GM23338 (cell line): ENCODE measurements at regions not wholly inside any gene's neighbourhood (a gene's known extent, or its start where the extent isn't known, plus 50 kb on each side); places are given as distances from the start of the nearest gene placed in this dataset.

ENCODE experiments used
- EZH2phosphoT487 ChIP-seq: fragments of 200-600 bp; sonication (generic); IDR thresholded peaks from one replicate; pipeline ENCODE4 v1.8.1; 2018; ENCODE audit warnings: antibody characterized with exemption; ENCODE audit not compliant: unreplicated experiment
- JUNB ChIP-seq: IDR thresholded peaks from one replicate; pipeline ENCODE4 v1.6.1; 2016; ENCODE audit warnings: antibody characterized with exemption; ENCODE audit not compliant: unreplicated experiment
- POLR2AphosphoS5 ChIP-seq: IDR thresholded peaks from 2 replicates; pipeline ENCODE4 v1.6.1; 2016; ENCODE audit warnings: antibody characterized with exemption, low read depth
- TF ChIP-seq, protein P1 (sequence below), 2 experiments: fragments of 200-600 bp in 1 of 2; sonication (generic) in 1 of 2; conservative IDR thresholded peaks; 2 replicates each; pipeline versions ENCODE4 v1.5.1 to v1.6.1; 2016 to 2017; ENCODE audit warnings: antibody characterized with exemption in 2 of 2, low read depth in 2 of 2, mild to moderate bottlenecking in 2 of 2, moderate library complexity in 1 of 2
- TF ChIP-seq, protein P2 (sequence below): IDR thresholded peaks from 2 replicates; pipeline ENCODE4 v1.6.1; 2016; ENCODE audit warnings: antibody characterized with exemption

DNA sequence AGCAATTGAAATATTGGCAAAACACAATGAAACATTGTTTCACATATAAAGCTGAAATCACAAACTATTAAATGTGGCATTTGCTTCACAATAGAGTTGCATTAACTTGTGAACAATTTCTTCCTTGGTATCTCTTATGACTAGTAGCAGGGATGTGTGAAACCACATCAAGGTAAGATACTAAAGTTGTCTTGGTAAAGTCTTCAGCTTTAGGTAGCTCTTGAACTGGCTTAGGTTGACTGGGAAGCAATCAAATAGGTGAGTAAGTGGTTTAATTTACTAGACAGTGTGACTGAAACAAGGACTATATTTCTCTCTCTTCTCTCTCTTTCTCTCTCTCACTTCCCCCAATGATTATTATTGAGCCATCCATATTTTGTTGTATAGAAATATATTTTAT, 141.5 kb upstream of the KCNK2 start:
- TF ChIP-seq, protein P1, sequence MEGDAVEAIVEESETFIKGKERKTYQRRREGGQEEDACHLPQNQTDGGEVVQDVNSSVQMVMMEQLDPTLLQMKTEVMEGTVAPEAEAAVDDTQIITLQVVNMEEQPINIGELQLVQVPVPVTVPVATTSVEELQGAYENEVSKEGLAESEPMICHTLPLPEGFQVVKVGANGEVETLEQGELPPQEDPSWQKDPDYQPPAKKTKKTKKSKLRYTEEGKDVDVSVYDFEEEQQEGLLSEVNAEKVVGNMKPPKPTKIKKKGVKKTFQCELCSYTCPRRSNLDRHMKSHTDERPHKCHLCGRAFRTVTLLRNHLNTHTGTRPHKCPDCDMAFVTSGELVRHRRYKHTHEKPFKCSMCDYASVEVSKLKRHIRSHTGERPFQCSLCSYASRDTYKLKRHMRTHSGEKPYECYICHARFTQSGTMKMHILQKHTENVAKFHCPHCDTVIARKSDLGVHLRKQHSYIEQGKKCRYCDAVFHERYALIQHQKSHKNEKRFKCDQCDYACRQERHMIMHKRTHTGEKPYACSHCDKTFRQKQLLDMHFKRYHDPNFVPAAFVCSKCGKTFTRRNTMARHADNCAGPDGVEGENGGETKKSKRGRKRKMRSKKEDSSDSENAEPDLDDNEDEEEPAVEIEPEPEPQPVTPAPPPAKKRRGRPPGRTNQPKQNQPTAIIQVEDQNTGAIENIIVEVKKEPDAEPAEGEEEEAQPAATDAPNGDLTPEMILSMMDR (conservative IDR thresholded peaks at IDR 0.05; ENCODE audit: low read depth in 2 of 2), result no peak
- no peak for TF ChIP-seq POLR2AphosphoS5
- TF ChIP-seq, protein P2, sequence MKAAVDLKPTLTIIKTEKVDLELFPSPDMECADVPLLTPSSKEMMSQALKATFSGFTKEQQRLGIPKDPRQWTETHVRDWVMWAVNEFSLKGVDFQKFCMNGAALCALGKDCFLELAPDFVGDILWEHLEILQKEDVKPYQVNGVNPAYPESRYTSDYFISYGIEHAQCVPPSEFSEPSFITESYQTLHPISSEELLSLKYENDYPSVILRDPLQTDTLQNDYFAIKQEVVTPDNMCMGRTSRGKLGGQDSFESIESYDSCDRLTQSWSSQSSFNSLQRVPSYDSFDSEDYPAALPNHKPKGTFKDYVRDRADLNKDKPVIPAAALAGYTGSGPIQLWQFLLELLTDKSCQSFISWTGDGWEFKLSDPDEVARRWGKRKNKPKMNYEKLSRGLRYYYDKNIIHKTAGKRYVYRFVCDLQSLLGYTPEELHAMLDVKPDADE, result no peak
- no peak for TF ChIP-seq EZH2phosphoT487
- no peak for TF ChIP-seq JUNB
